ENCODE measurements at regions not wholly inside any gene's neighbourhood (a gene's known extent, or its start where the extent isn't known, plus 50 kb on each side); places are given as distances from the start of the nearest gene placed in this dataset.

- no peak for DNase-seq (ENCODE audit: low read depth)
- H3K4me3 ChIP-seq (ENCODE audit: low read depth, low read length), result no peak overlapping the region
- no peak for TF ChIP-seq CTCF (IDR thresholded peaks at IDR 0.05; ENCODE audit: low read depth, low read length, missing control alignments)
These were observed 169.3 kb downstream of the TMEM200C start for GRCh38 chr18:5726011-5726410.

- TF ChIP-seq CTCF (IDR thresholded peaks at IDR 0.05; ENCODE audit: low read depth, low read length, missing control alignments), result no peak
- no peak overlapping the region for H3K4me3 ChIP-seq (ENCODE audit: low read depth, low read length)
- no peak for DNase-seq (ENCODE audit: low read depth)
These were observed 173.4 kb downstream of the TMEM200C start for GRCh38 chr18:5721924-5722323.

DNA sequence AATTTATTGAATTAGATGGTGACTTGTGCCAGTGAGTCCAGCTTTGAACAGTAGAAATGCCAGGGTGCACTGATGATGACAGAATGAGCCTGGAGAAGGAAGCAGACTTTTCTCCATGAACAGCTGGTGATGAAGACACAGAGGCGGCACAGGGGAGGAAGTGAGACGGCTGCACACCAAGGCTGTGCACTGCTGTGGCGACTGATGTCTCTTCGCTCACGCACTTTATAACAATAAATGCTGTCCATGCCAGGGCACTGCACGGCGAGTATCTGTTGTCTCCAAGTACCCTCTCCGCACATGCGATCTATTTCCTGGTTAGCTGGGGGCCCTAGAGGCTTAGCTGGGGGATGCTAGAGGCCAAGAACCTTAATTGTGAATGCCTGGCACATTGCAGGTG is 175.2 kb downstream of the TMEM200C start:
- TF ChIP-seq CTCF (IDR thresholded peaks at IDR 0.05; ENCODE audit: low read depth, low read length, missing control alignments), result no peak
- no peak for DNase-seq (ENCODE audit: low read depth)
- no peak overlapping the region for H3K4me3 ChIP-seq (ENCODE audit: low read depth, low read length)

GRCh38 chr18:5717256-5717655 is 173.5 kb upstream of the EPB41L3 start:
- no peak for TF ChIP-seq CTCF (IDR thresholded peaks at IDR 0.05; ENCODE audit: low read depth, low read length, missing control alignments)
- no peak overlapping the region for H3K4me3 ChIP-seq (ENCODE audit: low read depth, low read length)
- no peak for DNase-seq (ENCODE audit: low read depth)

GRCh38 chr18:5710676-5711075 is 166.9 kb upstream of the EPB41L3 start:
- no peak overlapping the region for H3K4me3 ChIP-seq (ENCODE audit: low read depth, low read length)
- TF ChIP-seq CTCF (IDR thresholded peaks at IDR 0.05; ENCODE audit: low read depth, low read length, missing control alignments), result no peak
- DNase-seq (ENCODE audit: low read depth), result no peak

DNA sequence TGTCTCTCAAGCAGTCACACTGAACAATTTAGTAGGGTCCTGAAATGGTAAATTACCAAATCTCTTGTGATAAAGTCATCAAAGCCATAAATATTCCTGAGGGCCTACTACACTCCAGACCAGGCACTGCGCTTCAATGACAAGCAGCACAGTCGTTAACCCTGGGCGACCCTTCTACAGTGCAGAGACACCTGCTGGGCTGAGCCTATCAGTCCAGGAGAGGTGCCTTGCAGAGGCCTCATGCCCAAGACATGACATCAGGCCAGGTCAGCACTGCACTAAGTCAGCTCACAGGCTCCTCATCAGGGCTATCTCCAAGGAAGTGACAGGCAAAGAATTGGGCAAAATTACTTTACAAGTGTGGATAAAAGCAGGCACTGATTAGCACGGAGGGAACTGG is 166.4 kb upstream of the EPB41L3 start:
- H3K4me3 ChIP-seq (ENCODE audit: low read depth, low read length), result no peak overlapping the region
- no peak for DNase-seq (ENCODE audit: low read depth)
- no peak for TF ChIP-seq CTCF (IDR thresholded peaks at IDR 0.05; ENCODE audit: low read depth, low read length, missing control alignments)

GRCh38 chr18:5709476-5710095 is 165.8 kb upstream of the EPB41L3 start:
- no peak for DNase-seq (ENCODE audit: low read depth)
- no peak overlapping the region for H3K4me3 ChIP-seq (ENCODE audit: low read depth, low read length)
- TF ChIP-seq CTCF (IDR thresholded peaks at IDR 0.05; ENCODE audit: low read depth, low read length, missing control alignments), result no peak
